ENCODE measurements at regions not wholly inside any gene's neighbourhood (a gene's known extent, or its start where the extent isn't known, plus 50 kb on each side); places are given as distances from the start of the nearest gene placed in this dataset.

DNA sequence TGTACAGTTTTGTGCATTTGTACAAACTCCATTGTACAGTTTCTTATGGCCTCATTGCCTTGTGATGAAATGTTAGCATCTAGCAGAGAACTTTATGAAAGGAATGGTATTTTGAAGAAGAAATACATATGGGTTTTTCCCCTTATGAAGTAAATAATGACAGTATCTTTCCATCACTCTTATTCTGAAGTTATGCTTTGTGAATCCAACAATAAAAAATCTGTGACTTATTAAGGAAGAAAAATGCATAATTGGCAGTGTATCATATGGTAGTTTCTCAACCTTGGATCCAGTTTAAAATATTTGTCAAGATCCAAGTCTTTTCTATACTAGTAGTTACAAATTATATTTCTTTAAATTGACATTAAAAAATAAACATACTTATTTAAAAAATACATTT is 859.1 kb upstream of the FLRT2 start:
- TF ChIP-seq, protein P1, sequence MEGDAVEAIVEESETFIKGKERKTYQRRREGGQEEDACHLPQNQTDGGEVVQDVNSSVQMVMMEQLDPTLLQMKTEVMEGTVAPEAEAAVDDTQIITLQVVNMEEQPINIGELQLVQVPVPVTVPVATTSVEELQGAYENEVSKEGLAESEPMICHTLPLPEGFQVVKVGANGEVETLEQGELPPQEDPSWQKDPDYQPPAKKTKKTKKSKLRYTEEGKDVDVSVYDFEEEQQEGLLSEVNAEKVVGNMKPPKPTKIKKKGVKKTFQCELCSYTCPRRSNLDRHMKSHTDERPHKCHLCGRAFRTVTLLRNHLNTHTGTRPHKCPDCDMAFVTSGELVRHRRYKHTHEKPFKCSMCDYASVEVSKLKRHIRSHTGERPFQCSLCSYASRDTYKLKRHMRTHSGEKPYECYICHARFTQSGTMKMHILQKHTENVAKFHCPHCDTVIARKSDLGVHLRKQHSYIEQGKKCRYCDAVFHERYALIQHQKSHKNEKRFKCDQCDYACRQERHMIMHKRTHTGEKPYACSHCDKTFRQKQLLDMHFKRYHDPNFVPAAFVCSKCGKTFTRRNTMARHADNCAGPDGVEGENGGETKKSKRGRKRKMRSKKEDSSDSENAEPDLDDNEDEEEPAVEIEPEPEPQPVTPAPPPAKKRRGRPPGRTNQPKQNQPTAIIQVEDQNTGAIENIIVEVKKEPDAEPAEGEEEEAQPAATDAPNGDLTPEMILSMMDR (IDR thresholded peaks at IDR 0.05), result no peak
- TF ChIP-seq, protein P2, sequence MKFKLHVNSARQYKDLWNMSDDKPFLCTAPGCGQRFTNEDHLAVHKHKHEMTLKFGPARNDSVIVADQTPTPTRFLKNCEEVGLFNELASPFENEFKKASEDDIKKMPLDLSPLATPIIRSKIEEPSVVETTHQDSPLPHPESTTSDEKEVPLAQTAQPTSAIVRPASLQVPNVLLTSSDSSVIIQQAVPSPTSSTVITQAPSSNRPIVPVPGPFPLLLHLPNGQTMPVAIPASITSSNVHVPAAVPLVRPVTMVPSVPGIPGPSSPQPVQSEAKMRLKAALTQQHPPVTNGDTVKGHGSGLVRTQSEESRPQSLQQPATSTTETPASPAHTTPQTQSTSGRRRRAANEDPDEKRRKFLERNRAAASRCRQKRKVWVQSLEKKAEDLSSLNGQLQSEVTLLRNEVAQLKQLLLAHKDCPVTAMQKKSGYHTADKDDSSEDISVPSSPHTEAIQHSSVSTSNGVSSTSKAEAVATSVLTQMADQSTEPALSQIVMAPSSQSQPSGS (CRISPR knock-in tag; IDR thresholded peaks at IDR 0.05; ENCODE audit: borderline replicate concordance, low read depth), result no peak
- TF ChIP-seq, protein P3, sequence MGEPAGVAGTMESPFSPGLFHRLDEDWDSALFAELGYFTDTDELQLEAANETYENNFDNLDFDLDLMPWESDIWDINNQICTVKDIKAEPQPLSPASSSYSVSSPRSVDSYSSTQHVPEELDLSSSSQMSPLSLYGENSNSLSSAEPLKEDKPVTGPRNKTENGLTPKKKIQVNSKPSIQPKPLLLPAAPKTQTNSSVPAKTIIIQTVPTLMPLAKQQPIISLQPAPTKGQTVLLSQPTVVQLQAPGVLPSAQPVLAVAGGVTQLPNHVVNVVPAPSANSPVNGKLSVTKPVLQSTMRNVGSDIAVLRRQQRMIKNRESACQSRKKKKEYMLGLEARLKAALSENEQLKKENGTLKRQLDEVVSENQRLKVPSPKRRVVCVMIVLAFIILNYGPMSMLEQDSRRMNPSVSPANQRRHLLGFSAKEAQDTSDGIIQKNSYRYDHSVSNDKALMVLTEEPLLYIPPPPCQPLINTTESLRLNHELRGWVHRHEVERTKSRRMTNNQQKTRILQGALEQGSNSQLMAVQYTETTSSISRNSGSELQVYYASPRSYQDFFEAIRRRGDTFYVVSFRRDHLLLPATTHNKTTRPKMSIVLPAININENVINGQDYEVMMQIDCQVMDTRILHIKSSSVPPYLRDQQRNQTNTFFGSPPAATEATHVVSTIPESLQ (CRISPR knock-in tag; IDR thresholded peaks at IDR 0.05), result no peak
- TF ChIP-seq, protein P4, sequence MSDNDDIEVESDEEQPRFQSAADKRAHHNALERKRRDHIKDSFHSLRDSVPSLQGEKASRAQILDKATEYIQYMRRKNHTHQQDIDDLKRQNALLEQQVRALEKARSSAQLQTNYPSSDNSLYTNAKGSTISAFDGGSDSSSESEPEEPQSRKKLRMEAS (CRISPR knock-in tag; IDR thresholded peaks at IDR 0.05), result no peak
- TF ChIP-seq TP53 (CRISPR knock-in tag; IDR thresholded peaks at IDR 0.05) (no peak), SP1 (CRISPR knock-in tag; conservative IDR thresholded peaks at IDR 0.05) (no peak), ESRRA (CRISPR knock-in tag; IDR thresholded peaks at IDR 0.05; ENCODE audit: borderline replicate concordance) (no peak), TEAD4 (CRISPR knock-in tag; IDR thresholded peaks at IDR 0.05) (no peak), ETV6 (CRISPR knock-in tag; IDR thresholded peaks at IDR 0.05) (no peak)
- TF ChIP-seq, protein P5, sequence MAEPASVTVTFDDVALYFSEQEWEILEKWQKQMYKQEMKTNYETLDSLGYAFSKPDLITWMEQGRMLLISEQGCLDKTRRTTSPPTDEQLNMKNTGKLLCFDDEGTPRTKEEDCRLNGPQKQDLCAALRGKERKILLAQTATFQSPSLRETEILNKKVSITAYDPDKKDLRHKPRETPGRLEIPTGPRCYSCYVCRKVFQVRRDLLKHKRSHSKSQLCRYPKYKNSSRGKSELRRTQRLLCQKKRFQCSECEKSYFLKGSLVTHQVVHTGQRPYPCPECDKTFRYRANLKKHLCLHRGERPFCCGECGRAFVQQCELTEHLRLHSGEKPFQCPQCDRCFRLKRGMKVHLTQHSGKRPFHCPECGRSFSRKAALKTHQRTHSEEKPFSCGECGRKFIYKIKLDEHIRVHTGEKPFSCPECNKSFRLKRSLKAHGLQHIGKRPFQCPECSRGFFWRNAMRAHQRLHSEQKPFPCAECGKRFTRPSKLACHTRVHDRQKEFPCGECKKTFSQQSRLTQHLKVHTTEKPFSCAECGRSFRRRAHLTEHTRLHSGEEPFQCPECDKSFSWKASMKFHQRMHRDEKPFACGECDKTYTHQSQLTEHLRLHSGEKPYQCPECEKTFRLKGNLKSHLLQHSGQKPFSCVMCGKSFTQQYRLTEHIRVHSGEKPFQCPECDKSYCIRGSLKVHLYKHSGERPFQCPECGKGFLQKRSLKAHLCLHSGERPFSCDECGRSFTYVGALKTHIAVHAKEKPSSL (CRISPR knock-in tag; conservative IDR thresholded peaks at IDR 0.05), result no peak
- TF ChIP-seq, protein P6, sequence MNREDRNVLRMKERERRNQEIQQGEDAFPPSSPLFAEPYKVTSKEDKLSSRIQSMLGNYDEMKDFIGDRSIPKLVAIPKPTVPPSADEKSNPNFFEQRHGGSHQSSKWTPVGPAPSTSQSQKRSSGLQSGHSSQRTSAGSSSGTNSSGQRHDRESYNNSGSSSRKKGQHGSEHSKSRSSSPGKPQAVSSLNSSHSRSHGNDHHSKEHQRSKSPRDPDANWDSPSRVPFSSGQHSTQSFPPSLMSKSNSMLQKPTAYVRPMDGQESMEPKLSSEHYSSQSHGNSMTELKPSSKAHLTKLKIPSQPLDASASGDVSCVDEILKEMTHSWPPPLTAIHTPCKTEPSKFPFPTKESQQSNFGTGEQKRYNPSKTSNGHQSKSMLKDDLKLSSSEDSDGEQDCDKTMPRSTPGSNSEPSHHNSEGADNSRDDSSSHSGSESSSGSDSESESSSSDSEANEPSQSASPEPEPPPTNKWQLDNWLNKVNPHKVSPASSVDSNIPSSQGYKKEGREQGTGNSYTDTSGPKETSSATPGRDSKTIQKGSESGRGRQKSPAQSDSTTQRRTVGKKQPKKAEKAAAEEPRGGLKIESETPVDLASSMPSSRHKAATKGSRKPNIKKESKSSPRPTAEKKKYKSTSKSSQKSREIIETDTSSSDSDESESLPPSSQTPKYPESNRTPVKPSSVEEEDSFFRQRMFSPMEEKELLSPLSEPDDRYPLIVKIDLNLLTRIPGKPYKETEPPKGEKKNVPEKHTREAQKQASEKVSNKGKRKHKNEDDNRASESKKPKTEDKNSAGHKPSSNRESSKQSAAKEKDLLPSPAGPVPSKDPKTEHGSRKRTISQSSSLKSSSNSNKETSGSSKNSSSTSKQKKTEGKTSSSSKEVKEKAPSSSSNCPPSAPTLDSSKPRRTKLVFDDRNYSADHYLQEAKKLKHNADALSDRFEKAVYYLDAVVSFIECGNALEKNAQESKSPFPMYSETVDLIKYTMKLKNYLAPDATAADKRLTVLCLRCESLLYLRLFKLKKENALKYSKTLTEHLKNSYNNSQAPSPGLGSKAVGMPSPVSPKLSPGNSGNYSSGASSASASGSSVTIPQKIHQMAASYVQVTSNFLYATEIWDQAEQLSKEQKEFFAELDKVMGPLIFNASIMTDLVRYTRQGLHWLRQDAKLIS (CRISPR knock-in tag; IDR thresholded peaks at IDR 0.05; ENCODE audit: borderline replicate concordance), result no peak

Data from WTC11 (cell line).